SK-N-SH treated with all-trans-retinoic acid at 6 μM for 48 hours (cell line): ENCODE measurements at regions not wholly inside any gene's neighbourhood (a gene's known extent, or its start where the extent isn't known, plus 50 kb on each side); places are given as distances from the start of the nearest gene placed in this dataset.

Source experiments
- ATAC-seq: fragments of 200-7000 bp; cut with Tn5 transposase; 3 replicates; pipeline ENCODE4 v1.9.1; 2020; ENCODE audit warnings: mild to moderate bottlenecking, moderate library complexity
- ARNTL ChIP-seq: fragments of 450-650 bp; formaldehyde crosslinking; IDR thresholded peaks from 2 replicates; pipeline ENCODE4 v1.5.0; 2020; ENCODE audit warnings: low read depth, mild to moderate bottlenecking, moderate library complexity, borderline replicate concordance
- BACH2 ChIP-seq: fragments of 250-450 bp; sonication (Bioruptor Pico); IDR thresholded peaks from 2 replicates; pipeline ENCODE4 v1.9.0; 2021; ENCODE audit warnings: mild to moderate bottlenecking, borderline replicate concordance
- CSDC2 ChIP-seq: fragments of 250-450 bp; sonication (Bioruptor Pico); IDR thresholded peaks from 2 replicates; pipeline ENCODE4 v1.5.0; 2020; ENCODE audit warnings: mild to moderate bottlenecking, moderate library complexity
- ESRRG ChIP-seq: fragments of 250-450 bp; sonication (Bioruptor Pico); IDR thresholded peaks from 2 replicates; pipeline ENCODE4 v1.6.1; 2021; ENCODE audit warnings: mild to moderate bottlenecking
- GLIS3 ChIP-seq: fragments of 250-450 bp; sonication (Bioruptor Pico); IDR thresholded peaks from 2 replicates; pipeline ENCODE4 v1.5.0; 2020; ENCODE audit warnings: mild to moderate bottlenecking, moderate library complexity
- ISL1 ChIP-seq: fragments of 250-450 bp; sonication (Bioruptor Pico); IDR thresholded peaks from 2 replicates; pipeline ENCODE4 v2.1.2; 2022; ENCODE audit warnings: mild to moderate bottlenecking, moderate library complexity
- OSR1 ChIP-seq: fragments of 250-450 bp; sonication (Bioruptor Pico); IDR thresholded peaks from 2 replicates; pipeline ENCODE4 v1.8.0; 2022; ENCODE audit warnings: moderate library complexity, mild to moderate bottlenecking, inconsistent platforms
- PPARA ChIP-seq: fragments of 250-450 bp; sonication (Bioruptor Pico); IDR thresholded peaks from 2 replicates; pipeline ENCODE4 v1.5.0; 2020; ENCODE audit warnings: mild to moderate bottlenecking, borderline replicate concordance
- RARB ChIP-seq: fragments of 250-450 bp; sonication (Bioruptor Pico); IDR thresholded peaks from 2 replicates; pipeline ENCODE4 v1.8.0; 2021; ENCODE audit warnings: mild to moderate bottlenecking, moderate library complexity
- SNAI2 ChIP-seq: fragments of 250-450 bp; sonication (Bioruptor Pico); IDR thresholded peaks from 2 replicates; pipeline ENCODE4 v1.5.0; 2020; ENCODE audit warnings: mild to moderate bottlenecking, moderate library complexity
- TOX ChIP-seq: fragments of 250-450 bp; sonication (Bioruptor Pico); IDR thresholded peaks from 2 replicates; pipeline ENCODE4 v1.8.0; 2021; ENCODE audit warnings: mild to moderate bottlenecking, moderate library complexity, borderline replicate concordance
- ZC3H10 ChIP-seq: fragments of 250-450 bp; sonication (Bioruptor Pico); IDR thresholded peaks from 2 replicates; pipeline ENCODE4 v1.5.1; 2021; ENCODE audit warnings: mild to moderate bottlenecking, moderate library complexity
- ZFP3 ChIP-seq: fragments of 250-450 bp; sonication (Bioruptor Pico); IDR thresholded peaks from 2 replicates; pipeline ENCODE4 v1.5.0; 2020; ENCODE audit warnings: mild to moderate bottlenecking, moderate library complexity
- ZFP30 ChIP-seq: fragments of 450-650 bp; formaldehyde crosslinking; IDR thresholded peaks from 2 replicates; pipeline ENCODE4 v1.5.0; 2022; ENCODE audit warnings: mild to moderate bottlenecking, moderate library complexity
- ZNF565 ChIP-seq: fragments of 450-650 bp; formaldehyde crosslinking; conservative IDR thresholded peaks from 2 replicates; pipeline ENCODE4 v1.5.0; 2020; ENCODE audit warnings: low read depth, mild to moderate bottlenecking, moderate library complexity
- ZNF70 ChIP-seq: fragments of 450-650 bp; formaldehyde crosslinking; IDR thresholded peaks from 2 replicates; pipeline ENCODE4 v1.5.0; 2020; ENCODE audit warnings: mild to moderate bottlenecking, moderate library complexity
- ZNF8 ChIP-seq: fragments of 450-650 bp; formaldehyde crosslinking; IDR thresholded peaks from 2 replicates; pipeline ENCODE4 v1.5.0; 2020; ENCODE audit warnings: mild to moderate bottlenecking, moderate library complexity
- TF ChIP-seq, protein P1 (sequence below): fragments of 250-450 bp; sonication (Bioruptor Pico); IDR thresholded peaks from 2 replicates; pipeline ENCODE4 v1.5.0; 2020; ENCODE audit warnings: mild to moderate bottlenecking, moderate library complexity
- TF ChIP-seq, protein P2 (sequence below): fragments of 250-450 bp; sonication (Bioruptor Pico); IDR thresholded peaks from 2 replicates; pipeline ENCODE4 v1.8.0; 2020; ENCODE audit warnings: mild to moderate bottlenecking, moderate library complexity, borderline replicate concordance
- TF ChIP-seq, protein P3 (sequence below): fragments of 250-450 bp; sonication (Bioruptor Pico); IDR thresholded peaks from 2 replicates; pipeline ENCODE4 v1.8.0; 2021; ENCODE audit warnings: low read depth, mild to moderate bottlenecking, moderate library complexity, borderline replicate concordance
- TF ChIP-seq, protein P4 (sequence below): fragments of 250-450 bp; sonication (Bioruptor Pico); IDR thresholded peaks from 2 replicates; pipeline ENCODE4 v1.5.1; 2021; ENCODE audit warnings: mild to moderate bottlenecking, moderate library complexity
- TF ChIP-seq, protein P5 (sequence below): fragments of 250-450 bp; sonication (Bioruptor Pico); IDR thresholded peaks from 2 replicates; pipeline ENCODE4 v1.5.1; 2020; ENCODE audit warnings: low read depth, mild to moderate bottlenecking, moderate library complexity

DNA sequence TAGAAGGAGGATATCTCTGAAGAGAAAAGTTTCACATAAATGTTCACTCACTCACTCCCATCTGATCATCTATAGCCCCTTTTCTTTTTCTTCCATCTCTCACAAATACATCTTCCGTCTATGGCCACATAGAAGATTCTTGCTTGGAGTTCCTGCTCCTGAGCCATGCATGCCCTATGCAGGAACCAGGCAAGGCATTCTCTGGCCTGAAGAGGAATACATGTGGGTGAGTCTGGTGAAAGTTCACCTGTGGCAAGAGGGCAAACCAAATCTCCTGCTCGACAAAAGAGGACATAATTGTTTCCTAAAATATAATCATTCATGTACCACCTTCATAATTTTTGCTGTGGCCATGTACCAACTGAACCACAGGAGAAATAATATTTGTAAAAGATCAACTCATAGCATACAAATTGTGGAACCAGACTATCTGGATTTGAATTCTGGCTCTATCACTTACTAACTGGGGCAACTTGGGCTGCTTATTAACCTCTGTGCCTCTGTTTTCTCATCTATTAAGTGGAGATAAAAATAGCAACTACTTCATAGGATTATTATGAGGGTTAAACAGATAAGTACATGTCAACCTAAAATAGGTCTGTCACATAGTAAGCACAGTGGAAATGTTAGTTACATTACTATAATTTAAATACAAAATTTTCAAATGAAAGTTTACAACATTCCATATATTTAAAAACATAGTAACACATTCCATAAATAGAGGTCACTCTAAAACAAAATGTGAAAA lies 121.2 kb upstream of the NFIB start:
- ATAC-seq: no peak
- TF ChIP-seq RARB (CRISPR knock-in tag) (no peak), ZNF70 (CRISPR knock-in tag) (no peak), ZNF8 (CRISPR knock-in tag) (no peak), TOX (CRISPR knock-in tag) (no peak), ZNF565 (CRISPR knock-in tag) (no peak), CSDC2 (CRISPR knock-in tag) (no peak), ISL1 (CRISPR knock-in tag) (no peak), OSR1 (CRISPR knock-in tag) (no peak), SNAI2 (no peak), ZFP30 (CRISPR knock-in tag) (no peak), PPARA (CRISPR knock-in tag) (no peak), ZC3H10 (CRISPR knock-in tag) (no peak), ESRRG (CRISPR knock-in tag) (no peak), BACH2 (CRISPR knock-in tag) (no peak)
- TF ChIP-seq, protein P1, sequence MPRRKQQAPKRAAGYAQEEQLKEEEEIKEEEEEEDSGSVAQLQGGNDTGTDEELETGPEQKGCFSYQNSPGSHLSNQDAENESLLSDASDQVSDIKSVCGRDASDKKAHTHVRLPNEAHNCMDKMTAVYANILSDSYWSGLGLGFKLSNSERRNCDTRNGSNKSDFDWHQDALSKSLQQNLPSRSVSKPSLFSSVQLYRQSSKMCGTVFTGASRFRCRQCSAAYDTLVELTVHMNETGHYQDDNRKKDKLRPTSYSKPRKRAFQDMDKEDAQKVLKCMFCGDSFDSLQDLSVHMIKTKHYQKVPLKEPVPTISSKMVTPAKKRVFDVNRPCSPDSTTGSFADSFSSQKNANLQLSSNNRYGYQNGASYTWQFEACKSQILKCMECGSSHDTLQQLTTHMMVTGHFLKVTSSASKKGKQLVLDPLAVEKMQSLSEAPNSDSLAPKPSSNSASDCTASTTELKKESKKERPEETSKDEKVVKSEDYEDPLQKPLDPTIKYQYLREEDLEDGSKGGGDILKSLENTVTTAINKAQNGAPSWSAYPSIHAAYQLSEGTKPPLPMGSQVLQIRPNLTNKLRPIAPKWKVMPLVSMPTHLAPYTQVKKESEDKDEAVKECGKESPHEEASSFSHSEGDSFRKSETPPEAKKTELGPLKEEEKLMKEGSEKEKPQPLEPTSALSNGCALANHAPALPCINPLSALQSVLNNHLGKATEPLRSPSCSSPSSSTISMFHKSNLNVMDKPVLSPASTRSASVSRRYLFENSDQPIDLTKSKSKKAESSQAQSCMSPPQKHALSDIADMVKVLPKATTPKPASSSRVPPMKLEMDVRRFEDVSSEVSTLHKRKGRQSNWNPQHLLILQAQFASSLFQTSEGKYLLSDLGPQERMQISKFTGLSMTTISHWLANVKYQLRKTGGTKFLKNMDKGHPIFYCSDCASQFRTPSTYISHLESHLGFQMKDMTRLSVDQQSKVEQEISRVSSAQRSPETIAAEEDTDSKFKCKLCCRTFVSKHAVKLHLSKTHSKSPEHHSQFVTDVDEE (CRISPR knock-in tag): no peak
- TF ChIP-seq, protein P2, sequence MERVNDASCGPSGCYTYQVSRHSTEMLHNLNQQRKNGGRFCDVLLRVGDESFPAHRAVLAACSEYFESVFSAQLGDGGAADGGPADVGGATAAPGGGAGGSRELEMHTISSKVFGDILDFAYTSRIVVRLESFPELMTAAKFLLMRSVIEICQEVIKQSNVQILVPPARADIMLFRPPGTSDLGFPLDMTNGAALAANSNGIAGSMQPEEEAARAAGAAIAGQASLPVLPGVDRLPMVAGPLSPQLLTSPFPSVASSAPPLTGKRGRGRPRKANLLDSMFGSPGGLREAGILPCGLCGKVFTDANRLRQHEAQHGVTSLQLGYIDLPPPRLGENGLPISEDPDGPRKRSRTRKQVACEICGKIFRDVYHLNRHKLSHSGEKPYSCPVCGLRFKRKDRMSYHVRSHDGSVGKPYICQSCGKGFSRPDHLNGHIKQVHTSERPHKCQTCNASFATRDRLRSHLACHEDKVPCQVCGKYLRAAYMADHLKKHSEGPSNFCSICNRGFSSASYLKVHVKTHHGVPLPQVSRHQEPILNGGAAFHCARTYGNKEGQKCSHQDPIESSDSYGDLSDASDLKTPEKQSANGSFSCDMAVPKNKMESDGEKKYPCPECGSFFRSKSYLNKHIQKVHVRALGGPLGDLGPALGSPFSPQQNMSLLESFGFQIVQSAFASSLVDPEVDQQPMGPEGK: no peak
- TF ChIP-seq, protein P3, sequence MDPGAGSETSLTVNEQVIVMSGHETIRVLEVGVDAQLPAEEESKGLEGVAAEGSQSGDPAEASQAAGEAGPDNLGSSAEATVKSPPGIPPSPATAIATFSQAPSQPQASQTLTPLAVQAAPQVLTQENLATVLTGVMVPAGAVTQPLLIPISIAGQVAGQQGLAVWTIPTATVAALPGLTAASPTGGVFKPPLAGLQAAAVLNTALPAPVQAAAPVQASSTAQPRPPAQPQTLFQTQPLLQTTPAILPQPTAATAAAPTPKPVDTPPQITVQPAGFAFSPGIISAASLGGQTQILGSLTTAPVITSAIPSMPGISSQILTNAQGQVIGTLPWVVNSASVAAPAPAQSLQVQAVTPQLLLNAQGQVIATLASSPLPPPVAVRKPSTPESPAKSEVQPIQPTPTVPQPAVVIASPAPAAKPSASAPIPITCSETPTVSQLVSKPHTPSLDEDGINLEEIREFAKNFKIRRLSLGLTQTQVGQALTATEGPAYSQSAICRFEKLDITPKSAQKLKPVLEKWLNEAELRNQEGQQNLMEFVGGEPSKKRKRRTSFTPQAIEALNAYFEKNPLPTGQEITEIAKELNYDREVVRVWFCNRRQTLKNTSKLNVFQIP (CRISPR knock-in tag): no peak
- TF ChIP-seq, protein P4, sequence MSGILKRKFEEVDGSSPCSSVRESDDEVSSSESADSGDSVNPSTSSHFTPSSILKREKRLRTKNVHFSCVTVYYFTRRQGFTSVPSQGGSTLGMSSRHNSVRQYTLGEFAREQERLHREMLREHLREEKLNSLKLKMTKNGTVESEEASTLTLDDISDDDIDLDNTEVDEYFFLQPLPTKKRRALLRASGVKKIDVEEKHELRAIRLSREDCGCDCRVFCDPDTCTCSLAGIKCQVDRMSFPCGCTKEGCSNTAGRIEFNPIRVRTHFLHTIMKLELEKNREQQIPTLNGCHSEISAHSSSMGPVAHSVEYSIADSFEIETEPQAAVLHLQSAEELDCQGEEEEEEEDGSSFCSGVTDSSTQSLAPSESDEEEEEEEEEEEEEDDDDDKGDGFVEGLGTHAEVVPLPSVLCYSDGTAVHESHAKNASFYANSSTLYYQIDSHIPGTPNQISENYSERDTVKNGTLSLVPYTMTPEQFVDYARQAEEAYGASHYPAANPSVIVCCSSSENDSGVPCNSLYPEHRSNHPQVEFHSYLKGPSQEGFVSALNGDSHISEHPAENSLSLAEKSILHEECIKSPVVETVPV (CRISPR knock-in tag): no peak

DNA sequence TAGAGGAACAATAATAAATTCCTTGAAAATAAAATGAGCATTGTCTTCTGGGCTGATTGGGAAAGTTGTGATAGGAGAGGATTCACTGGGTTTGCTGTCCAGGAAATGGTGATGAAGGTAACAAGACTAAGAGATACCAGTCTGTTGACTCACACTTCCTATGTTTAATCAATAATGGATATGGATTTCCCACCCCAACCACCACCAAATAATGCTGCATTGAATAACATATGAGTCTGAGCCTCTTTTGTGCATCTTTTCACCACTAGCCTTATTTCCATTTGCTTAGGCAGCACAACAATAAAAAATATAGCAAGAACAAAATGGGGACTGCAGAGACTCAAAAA lies 120.2 kb upstream of the NFIB start:
- TF ChIP-seq CSDC2 (CRISPR knock-in tag): no peak
- no peak for TF ChIP-seq ZFP3
- no peak for TF ChIP-seq RARB (CRISPR knock-in tag)
- TF ChIP-seq TOX (CRISPR knock-in tag): no peak
- no peak for TF ChIP-seq BACH2 (CRISPR knock-in tag)
- TF ChIP-seq ESRRG (CRISPR knock-in tag): no peak
- no peak for TF ChIP-seq ZNF8 (CRISPR knock-in tag)
- TF ChIP-seq, protein P5, sequence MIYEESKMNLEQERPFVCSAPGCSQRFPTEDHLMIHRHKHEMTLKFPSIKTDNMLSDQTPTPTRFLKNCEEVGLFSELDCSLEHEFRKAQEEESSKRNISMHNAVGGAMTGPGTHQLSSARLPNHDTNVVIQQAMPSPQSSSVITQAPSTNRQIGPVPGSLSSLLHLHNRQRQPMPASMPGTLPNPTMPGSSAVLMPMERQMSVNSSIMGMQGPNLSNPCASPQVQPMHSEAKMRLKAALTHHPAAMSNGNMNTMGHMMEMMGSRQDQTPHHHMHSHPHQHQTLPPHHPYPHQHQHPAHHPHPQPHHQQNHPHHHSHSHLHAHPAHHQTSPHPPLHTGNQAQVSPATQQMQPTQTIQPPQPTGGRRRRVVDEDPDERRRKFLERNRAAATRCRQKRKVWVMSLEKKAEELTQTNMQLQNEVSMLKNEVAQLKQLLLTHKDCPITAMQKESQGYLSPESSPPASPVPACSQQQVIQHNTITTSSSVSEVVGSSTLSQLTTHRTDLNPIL: no peak
- TF ChIP-seq, protein P2: no peak
- TF ChIP-seq ARNTL (CRISPR knock-in tag): no peak
- no peak for TF ChIP-seq GLIS3
- no peak for TF ChIP-seq ZNF70 (CRISPR knock-in tag)
- no peak for ATAC-seq
